HG03175 (cell line): ENCODE measurements at regions not wholly inside any gene's neighbourhood (a gene's known extent, or its start where the extent isn't known, plus 50 kb on each side); places are given as distances from the start of the nearest gene placed in this dataset.
A peak's percentile ranks its signal among the peaks of the same experiment; 100 is the strongest.

Experiments
- ATAC-seq: cut with Tn5 transposase; IDR thresholded peaks from one replicate; pipeline ENCODE4 v1.9.1; 2021; ENCODE audit warnings: mild to moderate bottlenecking, moderate library complexity; ENCODE audit not compliant: unreplicated experiment

DNA sequence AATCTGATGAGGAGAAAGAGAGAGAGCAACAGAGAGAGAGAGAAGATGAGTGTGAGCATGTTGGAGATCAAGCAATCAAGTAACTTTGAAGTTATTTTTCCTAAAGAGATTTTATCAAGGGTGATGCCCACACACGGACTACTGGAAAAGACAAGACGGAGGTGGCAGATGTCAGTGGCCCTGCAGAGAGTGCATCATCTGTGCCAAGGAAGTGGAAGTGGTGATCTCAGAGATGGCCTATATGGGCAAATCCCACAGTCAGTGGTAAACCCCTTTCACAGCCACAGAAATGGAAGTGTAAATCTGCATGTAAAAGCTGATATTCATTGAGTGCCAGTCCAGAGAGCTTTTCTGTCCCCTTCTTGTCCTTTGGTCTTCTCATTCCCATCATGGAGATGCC lies 577.2 kb upstream of the AADAT start:
- ATAC-seq: no peak

DNA sequence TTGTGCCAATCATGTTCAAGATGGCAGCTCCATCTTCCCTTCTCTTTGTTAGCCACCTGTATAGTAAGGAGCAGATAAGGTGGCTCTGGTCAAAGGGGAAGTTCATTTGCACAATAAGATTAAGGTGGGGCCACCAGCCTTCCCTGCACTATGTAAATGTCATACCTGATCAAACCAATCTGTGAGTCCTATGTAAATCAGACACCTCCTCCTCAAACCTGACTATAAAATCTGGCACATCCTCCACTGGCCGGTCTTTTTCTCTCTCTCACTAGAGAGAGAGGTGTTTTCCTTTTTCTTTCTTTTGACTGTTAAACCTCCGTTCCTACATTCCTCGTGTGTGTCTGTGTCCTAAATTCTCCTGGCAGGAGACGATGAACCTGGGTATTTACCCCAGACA lies 572.5 kb upstream of the AADAT start:
- ATAC-seq: no peak

DNA sequence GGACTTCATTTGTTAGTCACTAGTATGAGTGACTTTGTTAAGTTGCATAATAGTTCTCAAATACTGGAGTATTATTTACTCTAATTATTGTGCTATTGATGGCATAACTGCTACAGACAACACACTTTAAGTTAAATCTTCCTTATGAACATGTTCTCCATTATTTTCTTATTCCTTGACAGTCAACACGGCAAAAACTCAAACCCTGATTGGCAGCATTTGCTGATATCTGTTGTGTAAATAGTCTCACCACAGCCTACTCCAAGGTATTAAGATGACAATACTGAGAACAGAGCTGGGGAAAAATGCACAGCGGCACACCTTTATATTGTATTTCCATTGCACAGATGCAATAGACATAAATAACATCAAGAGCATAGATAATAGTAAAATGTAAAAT lies 568.0 kb upstream of the AADAT start:
- no peak for ATAC-seq

DNA sequence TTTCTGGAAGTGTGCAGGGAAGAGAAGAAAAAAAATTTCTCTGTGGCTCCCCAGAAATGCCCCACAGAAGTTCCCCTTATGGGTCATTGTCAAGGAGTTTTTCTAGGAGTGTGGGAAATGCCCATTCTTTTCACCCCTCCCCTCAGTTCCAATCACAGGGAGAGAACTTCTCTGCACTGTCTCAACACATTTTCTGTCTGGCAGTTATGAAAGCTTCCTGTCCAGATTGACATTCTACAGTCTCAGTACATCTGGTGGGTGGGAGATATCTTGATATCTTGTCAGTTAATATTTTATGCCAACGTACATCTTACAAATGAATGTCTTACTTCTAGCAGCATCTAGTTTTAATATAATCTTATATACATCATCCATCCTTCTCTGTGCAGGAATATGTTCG lies 566.8 kb upstream of the AADAT start:
- ATAC-seq: no peak

DNA sequence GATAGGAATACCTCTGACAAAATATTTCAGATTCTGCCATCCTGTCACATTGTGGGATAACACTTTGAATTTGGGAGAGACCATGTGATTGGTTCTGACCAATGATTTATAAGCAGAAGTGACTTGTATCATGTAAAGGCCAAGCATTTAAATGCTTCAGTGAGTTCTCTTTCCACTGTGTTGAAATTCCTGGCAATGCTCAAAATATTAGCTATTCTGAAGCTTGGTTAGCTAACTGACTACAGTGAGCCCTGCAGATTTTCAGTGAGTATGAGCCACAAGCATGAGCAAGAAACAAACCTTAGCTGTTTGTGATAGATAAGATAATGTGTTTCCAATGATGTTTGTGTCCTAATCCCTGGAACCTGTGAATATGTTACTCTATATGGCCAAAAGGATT lies 562.8 kb upstream of the AADAT start:
- no peak for ATAC-seq

DNA sequence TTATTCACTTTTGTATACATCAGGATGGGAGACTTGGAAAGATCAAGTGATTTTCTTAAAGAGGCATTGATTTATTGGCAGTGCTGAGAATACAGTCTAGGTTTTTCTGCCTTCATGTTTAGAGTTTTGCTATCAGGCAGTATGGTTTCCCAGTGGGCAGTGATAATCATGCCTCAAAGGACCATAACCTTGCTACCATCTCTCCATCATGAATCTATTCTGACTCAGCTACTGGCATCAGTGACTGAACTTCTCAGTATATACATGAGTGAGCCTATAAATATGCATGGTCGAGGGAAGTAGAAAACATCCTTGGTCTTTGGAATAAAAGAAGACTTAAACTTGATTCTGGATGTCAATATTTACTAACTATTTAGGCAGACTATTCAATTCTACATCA lies 562.0 kb upstream of the AADAT start:
- ATAC-seq: no peak

DNA sequence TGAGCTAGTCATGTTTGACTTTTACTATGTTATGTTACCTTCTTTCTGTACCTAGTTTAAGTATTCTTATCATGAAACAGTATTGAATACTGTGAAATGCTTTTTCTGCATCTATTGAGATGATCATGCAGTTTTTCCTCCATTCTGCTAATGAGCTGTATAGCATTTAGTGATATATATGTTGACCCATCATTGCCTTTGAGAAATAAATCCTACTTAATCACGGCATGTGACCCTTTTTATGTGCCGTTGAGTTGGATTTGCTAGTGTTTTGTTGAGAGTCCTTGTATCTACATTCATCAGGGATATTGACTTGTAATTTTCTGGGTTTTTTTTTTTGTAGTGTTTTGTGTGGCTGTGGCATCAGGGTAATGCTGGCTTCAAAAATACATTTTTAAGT lies 537.7 kb upstream of the AADAT start:
- no peak for ATAC-seq

DNA sequence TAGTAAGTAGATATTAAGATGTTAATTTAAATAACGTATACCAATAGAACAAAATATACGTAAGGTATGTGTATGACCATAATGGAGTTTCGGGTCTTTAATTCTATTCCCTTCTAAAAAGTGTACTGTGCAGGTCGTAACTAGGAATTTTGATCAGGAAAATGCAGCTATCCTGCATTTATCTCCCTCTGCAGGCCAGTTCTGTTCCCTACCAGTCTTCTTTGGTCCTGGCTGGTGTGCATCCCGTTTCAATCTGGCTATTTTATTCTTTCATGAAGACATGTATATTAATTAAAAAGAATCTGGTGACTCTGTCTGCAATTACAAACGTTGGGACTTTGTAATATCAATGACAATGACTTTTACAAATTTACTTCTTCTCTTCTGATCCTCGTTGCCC lies 534.1 kb upstream of the AADAT start:
- ATAC-seq: no peak

DNA sequence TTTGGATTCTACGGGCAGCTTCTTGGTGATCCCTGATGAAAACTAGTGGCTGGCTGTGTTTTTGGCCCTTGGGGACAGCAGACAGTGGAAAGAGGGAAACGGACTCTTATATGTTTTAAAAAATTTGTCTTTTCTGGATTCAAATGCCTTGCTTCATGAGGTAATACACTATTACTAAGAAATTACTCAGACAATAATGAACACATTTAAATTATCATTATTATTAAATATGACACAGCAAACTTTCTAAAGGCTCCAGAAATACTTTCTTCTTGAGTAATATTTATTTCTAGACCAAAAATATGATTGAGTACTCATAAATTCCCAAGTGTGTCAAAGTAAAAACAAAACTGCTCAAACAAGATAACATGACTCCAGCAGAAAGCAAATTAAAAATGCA lies 520.7 kb upstream of the AADAT start:
- no peak for ATAC-seq

DNA sequence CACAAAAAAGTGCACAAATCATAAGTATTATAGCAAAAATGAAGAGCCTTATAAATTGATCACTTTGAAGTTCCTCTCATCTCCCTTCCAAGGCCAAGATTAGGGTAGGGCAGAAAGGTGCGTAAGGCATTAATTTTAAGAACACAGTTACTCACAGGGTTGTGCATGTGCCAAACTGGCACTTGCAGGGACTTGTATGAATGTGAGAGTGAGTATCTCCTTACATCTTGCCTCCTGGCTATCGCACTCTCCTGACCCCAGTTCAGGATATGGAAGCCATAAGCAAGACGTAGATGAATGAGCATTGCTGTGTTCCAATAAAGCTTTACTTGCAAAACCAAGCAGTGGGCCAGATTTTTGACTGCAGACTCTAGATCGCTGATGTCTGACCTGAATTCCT lies 510.1 kb upstream of the AADAT start:
- ATAC-seq: no peak

DNA sequence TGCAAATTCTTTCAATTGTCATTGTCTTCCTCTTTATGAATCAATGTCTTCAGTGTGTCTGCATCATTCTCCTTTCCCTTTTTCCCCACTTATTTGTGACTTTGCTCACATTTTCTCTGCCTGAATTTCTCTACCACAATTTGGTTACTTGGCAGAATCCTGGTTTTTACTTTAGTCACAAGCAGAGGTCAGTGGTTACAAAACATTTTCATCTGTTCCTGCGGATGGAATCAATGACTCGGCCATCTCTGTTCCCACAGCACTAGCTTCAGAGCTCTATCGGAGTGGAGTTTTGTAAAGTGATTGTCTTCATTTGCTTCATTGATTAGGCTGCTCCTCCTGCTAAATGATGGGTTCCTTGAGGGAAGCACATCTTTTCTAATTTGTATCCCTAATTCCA lies 501.3 kb upstream of the AADAT start:
- ATAC-seq: no peak

DNA sequence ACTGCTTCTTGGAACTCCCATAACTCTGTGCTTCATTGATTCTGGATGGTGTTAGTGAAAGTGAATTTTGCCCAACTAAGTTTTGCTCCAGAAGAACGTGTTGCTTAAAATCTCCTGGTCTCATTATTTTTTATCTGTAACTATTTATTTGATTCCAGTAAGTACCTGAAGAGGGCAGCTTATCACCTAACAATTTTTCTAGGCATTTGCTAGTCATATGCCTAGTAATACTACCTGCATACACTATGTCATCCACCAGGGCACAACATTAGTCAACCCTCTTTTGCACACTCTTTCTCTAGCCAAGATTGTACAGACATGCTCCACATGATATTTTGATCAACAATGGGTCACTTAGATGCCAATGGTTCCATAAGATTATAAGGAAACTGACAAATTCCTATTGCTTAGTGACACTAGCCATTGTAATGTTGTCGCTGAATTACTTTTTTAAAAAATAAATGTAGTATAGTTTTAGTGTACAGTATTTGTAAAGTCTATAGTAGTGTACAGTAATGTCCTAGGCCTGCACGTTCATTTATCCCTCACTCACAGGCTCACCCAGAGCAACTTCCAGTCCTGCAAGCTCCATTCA lies 499.9 kb upstream of the AADAT start:
- peak; percentile 92 for ATAC-seq

DNA sequence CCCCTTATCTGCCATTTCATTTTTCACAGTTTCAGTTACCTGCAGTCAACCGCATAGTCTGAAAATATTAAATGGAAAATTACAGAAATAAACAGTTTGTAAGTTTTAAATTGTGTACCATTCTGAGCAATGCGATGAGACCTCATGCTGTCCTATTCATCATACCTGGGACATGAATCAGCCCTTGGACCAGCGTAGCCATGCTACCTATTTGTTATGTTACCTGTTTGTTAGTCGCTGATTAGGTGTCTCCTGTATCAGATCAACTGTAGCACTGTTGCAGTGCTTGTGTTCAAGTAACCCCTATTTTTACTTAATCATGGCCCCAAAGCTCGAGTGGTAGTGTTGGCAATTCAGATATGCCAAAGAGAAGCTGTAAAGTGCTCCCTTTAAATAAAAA lies 492.2 kb upstream of the AADAT start:
- ATAC-seq: no peak

DNA sequence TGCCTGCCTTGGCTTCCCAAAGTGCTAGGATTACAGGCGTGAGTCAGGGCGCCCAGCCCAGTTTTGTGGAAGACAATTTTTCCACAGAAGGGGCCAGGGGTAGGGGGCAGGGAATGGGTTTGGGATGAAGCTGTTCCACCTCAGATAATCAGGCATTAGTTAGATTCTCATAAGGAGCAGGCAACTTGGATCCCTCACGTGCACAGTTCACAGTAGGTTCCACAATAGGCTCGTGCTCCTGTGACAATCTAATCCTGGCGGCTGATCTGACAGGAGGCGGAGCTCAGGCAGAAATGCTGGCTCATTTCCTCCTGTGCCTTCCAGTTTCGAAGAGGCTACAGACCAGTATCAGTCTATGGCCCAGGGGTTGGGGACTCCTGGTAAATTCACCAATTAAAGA lies 491.6 kb upstream of the AADAT start:
- no peak for ATAC-seq

DNA sequence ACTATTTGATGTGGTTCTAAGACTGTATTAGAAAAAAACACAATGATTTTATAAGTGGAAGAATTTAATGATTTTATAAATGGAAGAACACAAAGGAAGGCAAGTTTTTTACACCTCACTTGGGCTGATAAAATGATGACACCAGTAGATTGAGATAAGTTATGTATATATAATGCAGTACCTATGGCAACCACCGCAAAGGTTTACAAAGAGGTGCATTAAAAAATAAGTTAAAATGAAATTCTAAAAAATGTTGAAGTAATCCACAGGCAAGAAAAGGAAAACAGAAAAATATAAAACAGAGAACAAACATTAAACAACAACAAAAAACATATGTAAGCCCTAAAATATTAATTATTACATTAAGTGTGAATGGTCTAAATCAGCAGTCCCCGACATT lies 490.9 kb upstream of the AADAT start:
- no peak for ATAC-seq

DNA sequence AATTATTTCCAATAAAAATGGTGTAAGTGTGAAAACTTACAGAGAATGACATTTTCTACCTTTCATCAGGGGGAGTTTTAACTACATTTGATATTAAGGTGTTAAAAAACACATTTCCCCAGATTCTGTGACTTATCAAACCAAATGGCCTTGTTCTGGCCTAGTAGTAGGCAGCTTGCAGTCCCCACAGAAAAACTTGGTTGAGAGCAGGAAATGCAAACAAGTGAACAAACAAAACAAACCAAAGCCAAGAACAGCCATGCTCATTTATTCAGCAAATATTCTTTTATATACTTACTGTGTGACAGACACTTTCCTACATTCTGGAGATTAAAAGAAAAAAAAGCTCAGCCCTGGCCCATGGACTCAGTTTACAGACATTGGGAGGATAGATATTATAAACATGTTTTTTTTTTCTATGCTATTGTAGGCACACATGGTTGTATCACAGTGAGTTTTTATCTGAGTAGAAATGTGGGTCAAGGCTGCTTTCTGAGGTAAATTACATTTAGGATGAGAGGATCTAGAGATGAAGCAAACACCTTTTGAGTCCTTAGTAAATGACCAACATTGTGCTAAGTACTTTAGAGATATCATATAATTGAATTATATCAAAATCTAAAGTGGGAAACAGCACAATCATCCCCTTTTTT lies 449.2 kb upstream of the AADAT start:
- ATAC-seq: no peak

DNA sequence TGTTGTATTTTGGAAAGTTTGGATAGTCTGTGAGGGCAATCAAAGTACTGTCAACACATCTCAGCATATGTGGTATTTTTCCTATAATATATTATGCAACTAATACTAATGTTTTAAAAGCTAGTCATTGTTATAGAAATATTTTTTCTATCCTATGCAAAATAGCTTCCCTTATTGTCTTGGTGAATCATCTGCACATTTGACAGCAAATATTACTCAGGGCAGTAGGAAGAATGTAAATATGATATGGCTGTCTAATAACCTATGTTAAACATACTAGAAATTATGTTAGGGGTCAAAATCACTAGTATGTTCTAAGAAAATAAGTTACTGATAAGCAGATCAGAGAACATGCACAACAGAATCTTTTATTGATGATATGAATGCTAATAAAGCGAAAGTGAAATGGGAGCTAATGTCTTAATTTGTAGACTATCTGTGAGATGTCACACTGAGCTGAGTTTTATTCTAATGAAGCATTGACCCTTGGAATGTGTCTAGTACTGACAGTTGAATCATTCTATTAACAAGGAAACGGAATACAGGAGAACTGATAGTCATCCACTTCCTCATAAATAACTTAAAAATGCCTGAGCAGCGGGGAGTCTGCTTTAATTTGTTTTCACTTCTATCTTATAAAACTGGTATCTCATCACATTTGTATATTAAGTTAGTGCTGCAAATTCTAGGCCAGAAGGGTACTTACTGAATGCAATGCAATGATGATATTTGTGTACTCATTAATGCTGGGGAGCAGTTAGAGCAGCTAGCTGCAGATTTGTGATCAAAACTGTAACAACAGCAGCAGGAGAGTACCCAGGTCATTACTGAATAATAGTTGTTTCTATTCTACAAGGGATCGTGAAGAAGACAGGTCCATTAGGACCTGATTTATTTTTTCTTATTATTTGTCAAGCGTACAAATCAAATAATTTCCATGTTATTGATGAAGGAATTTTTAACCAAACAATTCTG lies 440.3 kb upstream of the AADAT start:
- ATAC-seq: no peak

DNA sequence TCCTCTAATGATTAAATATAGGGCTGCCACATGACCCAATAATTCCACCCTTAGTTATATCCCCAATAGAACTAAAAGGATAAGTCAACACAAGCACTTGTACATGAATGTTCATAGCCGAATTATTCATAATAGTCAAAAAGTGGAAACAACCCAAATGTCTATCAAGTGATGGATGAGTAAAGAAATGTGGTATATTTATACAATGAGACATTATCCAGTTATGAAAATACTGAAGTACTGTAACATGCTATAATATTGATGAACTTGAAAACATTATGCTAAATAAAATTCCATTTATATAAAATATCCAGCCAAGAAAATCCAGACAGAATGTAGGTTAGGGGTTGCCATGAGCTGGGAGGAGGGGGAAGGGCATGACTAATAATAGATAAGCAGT lies 436.7 kb upstream of the AADAT start:
- no peak for ATAC-seq

DNA sequence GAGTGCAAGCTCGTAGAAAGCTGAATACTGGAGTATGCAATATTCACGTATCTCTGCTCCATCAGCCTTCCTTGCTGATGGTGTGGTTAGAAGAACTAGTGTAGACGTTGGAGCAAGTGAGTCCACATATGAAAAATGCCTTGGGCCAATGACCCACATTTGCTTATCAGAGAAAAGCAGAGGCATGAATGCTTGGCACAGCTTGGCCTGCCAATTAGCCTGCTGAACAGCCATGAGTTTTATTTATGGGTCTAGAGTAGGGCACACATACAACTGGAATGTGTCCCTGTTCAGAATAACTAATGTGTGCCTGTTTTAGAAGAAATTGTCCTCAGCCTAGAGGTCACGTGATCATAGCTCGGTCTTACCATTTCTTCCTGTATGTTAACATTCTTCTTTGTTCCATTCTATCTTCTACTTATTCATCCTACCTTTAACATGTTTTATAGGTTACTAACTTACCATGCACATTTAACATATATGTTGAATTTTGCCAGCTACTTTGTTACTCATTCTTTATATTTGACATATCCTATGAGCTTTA lies 432.7 kb upstream of the AADAT start:
- no peak for ATAC-seq

DNA sequence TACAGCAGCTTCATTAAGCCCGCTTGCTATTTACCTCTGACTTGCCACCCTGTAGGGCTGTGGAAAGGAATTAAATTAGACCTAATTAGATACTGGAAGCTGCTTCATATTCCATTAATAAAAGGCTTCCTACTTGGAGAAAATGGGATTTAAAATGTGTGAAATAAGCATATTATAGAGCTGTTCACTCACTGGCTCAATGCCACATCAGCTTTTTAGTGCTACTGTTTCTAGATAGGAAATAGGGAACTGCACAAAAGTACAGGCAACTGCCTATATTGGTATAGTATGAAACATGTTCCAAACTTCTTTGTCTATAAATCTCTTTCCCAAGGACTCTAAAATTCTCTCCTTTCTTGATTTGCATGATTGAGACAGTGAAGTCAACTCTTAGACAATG lies 407.9 kb upstream of the AADAT start:
- peak; percentile 27 for ATAC-seq

DNA sequence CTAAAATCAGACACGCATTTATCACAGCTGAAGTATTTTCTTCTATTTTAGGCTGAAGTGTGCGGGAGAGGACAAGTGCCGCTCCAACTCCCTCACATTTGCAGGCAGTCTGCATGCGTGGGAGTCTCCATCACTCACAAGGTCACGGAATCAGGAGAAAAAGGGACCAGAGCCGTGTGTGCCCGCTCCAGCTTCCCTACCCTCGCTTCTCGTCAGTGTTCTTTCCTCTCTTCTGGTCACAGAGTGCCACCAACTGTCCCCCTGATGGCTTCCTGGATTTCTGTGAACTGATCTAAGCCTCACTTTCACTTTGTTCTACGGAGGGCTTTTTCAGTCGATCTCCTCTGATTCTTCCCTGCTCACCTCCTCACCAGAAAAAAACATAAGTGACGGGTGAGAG lies 407.4 kb upstream of the AADAT start:
- ATAC-seq: peak; percentile 86

DNA sequence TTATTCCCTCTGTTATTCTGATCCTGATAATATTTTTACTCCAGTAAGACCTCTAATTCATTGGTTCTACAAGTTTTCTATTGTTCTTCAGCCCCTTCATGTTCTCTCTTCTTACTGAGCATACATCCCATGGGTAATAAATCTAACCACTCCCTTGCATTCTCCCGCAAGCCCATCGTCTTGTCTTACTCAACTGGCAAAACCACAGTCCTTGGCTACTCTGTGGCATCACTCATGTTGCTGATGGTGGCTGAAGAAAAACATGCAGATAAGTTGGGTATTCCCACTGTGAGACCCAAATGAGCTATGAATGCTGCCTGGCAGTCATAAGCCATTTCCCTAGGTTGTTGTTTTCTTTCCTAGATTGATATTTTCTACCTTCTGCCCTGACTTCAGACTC lies 402.2 kb upstream of the AADAT start:
- ATAC-seq: no peak
